ENCODE measurements at regions not wholly inside any gene's neighbourhood (a gene's known extent, or its start where the extent isn't known, plus 50 kb on each side); places are given as distances from the start of the nearest gene placed in this dataset.
A peak's percentile ranks its signal among the peaks of the same experiment; 100 is the strongest.

DNA sequence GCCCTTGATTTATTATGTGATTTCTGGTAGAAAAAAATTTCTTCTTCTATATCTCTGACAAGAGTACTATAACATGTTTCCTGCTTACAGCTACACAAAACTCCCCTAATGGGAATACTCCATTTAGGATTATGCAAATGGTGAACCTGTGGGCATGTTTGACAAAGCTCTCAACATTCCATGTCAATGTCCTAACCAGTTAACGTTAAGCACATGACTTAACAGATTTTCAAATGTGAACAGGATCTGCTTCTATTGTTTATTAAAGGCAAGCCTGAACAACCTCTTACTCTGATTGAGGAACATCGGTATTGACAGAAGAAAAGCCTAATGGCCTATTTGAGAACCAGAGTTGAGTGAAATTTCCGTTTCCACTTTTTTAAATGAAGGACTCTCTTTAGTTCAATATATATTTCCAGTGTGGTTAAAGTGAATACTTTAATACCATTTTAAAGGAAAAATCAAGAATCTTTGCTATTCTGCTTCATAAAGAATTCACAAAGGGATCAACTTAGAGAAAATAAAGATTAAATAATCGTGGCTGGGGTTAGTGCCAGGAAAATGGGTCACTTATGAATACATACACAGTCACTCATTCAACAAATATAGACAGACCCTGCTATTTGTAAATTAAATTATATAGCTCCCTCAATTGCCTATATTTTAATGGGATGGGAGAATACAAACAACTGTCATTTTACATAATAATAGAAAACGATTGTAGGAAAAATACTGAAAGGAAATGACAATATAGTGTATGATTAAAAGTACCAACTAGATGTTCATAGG, 300.3 kb upstream of the CBLB start:
- DNase-seq (ENCODE audit: low spot score) (no peak), FAIRE-seq (no peak)

DNA sequence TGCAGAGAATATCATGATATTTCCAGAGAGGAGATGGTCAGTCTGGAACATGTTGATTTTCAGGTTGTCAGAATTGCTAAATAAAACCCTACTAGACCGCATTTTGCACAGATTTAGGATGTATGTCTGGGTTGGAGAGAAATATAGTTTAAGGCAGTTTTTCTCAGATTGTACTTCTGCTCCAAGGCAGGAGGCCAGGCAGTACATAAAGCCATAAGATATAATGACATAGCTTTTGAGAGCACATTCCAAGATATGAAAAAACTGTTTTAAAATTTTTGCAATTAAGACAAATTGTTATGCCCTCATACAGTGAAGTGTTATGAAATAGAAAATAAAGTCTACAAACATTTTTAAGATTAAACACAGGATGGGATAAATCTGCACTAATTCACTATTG, 301.8 kb upstream of the CBLB start:
- DNase-seq (ENCODE audit: low spot score), result no peak
- FAIRE-seq, result no peak

DNA sequence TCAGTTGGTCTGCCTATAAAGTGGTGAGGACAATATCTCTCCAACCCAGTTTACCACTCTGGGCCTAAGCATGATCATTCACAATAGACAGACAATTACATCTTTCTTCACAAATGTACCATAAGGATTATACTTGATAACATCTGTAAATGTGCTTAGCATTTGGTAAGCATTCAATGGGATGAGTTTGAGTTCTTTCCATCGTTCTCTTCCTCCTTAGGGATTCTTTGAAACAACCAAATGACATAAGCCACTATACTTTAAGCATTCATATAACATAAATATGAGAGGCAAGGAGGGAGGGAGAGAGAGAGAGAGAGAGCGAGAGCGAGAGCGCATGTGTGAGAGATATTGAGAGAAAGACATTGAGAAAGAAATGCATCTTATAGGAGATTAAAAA, 303.3 kb upstream of the CBLB start:
- DNase-seq (ENCODE audit: low spot score) (no peak), FAIRE-seq (no peak)

DNA sequence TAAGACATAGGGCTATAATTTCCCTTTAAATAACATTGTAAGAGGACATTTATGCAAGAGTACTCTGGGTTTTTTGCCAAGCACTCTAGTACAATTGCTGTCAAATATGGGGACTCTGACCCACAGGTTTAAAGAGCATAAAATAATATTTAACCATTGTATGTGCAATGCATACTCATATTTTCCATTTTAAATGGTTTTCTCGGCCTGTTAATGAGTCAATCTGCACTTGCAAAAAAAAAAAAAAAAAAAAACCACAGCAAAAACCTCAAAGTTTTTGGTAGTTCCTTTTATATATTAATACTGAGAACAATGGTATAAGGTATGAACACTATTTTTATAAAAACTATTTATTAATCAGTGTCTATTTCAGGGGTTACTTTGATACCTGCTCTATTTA, 304.0 kb upstream of the CBLB start:
- DNase-seq (ENCODE audit: low spot score) (no peak), FAIRE-seq (peak; percentile 44)

DNA sequence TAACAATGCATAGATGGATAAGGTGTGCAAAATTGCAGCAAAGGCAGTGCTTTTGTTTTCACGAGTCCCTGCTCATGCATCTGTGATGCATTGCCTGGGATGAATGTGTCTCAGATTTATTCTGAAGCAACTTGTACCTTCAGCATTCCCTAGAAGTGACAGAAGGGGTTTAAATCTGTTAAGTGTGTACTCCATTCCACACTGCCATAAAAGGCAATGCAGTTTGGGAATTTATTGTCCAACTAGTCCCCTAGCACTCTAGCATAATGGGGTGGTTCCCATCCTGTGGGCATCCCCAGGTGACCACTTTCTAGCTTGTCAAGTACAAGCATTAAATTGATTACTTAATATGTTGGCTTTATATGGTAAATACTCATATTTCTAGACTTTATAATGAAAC, 306.5 kb upstream of the CBLB start:
- DNase-seq (ENCODE audit: low spot score) (no peak), FAIRE-seq (no peak)

DNA sequence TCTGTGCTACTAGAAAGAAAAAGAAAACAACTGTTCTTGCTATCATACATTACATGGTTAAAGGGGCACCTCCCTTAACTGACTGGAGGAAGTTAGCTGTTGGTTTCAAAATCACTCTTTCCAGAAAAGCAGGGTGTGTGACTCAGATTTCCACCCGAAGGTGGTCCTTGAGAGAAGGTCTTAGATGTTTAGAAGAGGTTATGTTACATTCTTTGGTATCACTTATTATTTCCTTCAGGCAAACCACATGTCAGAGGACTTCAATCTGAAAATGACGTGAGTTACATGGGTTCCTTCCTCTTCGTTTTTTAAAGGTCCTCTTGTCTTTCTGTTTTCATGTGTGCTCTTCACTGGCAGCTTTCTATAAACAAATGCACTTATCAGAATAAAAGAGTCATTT, 307.9 kb upstream of the CBLB start:
- FAIRE-seq (no peak), DNase-seq (ENCODE audit: low spot score) (no peak)

DNA sequence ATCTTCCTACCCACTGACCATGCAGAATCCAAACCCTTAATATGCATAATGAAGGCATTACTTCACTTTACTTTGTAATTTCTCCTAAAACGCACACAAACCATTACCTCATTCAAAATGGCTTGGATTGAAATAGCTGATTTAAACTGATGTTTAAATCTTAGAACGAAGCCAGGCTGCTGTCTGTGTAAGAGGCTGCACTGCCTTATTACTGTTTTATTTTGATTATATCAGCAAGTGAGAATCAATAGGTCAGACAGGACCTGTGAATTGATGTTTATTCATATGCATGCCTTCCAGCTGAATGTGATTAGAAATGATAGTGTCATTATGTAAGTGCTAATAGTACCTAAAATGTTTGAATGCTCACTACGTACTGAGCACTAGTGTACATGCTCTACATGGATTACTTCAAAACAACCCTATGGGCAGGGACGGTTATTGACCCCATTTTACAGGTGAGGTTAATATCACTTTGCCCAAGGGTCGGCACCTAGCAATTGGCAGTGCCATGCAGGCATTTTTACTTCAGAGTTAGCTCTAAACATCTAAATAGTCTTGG, 314.2 kb upstream of the CBLB start:
- DNase-seq (ENCODE audit: low spot score), result no peak
- FAIRE-seq, result no peak

DNA sequence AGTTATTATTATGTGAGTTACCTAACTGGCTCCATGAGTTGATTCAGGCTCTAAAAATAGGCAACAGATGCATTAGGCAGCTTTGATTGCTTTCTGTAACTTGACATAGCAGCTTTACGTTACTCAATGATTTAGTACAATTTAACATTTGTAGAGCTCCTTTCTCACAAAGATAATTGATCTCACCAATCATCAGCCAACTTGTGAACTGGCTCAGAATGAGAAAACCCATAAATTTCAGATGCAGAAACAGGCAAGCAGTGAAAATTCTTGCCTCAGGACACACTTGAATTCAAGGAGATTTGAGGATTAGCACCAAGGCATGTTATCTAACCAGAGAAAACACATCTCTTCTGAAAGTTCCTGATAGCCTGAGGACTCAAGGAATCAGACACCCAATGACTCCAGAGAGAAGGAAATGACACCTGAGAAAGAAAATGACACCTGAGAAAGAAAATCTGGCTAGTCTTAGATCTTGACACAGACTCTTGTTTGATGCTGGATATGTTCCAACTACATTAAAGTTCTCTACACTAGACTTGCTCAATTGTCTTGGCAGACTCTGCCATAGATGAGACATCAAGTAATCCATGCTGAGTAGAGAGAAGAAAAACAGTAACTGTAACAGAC, 315.1 kb upstream of the CBLB start:
- DNase-seq (ENCODE audit: low spot score) (no peak), FAIRE-seq (no peak)

DNA sequence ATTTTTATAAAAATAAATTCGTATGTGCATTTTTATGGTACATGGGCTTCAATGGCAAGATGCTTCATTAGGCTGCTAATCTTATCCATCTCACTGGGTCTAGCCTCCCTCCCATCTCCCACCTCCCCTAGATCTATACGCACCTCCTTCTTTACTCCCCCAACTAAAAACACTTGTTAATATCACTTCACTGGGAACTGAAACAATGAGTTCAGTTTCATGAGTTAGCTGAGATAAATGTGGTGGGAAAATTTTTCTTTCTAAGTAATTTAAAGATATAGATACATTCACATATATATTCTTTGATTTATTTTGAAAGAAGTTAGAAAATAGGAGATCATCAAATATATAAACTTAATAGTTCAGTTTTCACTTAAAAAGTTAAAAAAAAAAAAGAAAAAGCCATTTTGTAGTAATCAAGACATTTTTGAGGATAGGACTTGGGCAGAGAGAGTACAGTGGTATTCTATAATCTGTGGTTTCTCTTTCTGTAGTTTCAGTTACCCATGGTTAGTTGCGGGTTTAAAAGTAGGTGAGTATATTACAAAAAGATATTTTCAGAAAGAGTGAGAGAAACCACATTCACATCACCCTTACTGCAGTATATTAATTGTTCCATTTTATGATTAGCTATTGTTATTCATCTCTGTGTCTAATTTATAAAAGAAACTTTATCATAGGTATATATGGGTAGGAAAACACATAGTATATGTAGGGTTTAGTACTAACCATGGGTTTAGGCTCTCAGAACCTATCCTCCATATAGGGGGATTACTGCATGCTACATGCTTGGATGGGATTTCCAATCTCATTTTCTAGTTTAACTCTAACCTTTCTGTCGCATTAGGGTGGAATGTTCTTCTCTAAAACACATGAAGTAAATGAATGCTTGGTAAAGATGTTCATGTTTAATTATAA, 316.0 kb upstream of the CBLB start:
- DNase-seq (ENCODE audit: low spot score) (no peak), FAIRE-seq (no peak)

DNA sequence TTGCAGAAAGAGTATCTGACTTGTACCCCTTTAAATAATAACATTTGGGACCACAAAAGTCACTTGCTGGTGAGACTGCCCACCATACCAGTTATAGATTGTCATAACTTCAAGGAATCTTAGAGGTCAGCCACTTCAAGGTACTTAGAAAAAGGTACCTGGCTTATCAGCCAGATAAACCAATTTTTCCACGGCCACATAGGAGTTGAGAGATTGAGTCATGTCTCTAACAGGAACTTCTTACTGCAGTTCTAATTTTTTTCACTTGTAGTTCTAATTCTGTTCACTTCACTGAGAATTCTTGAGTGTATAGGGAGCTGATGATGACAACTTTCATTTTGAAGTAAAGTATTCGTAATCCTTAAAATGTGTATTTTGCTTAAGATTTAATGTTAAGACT, 317.1 kb upstream of the CBLB start:
- no peak for DNase-seq (ENCODE audit: low spot score)
- no peak for FAIRE-seq

DNA sequence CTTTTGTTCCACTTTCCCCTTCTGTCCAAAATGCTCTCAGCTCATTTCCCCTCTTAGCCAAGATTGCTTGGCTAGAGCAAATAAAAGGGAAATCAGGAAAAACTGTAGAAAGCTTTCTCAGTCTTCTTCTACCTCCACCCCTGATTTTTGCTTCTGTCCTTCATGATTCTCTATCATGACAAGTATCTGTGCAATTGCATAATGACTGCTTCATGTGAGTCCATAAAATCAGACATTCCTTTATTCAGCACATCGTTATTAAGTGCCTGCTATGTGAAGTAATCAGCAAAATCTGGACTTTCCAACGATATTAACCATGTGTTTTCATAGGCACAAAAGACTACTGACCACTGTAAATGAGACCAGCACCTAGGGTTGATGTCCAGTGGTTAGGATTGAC, 321.5 kb upstream of the CBLB start:
- DNase-seq (ENCODE audit: low spot score) (no peak), FAIRE-seq (no peak)

DNA sequence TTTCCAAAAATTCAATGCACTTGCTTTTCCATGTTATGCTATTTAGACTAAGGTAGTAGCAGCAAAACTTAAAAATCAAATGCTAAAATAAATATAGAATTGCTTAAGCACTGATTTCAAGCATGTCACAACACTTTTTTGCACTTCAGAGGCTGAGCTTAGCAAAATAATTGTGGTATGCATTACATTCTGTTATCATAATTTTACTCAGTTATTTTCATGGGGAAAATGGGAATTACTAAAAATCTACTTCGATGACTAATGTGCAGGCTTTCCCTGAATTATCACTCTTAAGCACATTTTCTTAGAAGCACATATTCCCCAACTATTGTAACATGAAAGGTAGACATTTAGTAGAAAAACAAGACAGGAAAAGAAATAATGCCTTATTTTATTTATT, 322.4 kb upstream of the CBLB start:
- no peak for FAIRE-seq

DNA sequence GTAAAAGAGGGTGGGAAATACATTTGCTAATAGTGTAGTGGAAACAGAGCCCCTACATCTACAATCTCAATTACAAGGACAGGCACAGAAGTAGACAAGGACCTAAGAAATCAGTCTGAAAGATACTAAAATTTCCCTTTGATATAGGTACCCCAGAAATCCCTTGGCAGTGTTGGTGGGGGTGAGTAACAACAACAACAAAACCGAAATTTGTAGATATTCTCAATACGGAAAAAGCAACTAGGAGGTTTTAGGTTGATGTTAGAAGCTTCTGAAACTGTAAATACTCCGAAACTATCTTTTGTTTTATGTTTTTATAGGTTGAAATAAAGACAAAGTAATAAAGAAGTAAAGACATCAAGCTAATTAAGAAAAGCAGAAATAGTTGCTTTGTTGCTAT, 323.1 kb upstream of the CBLB start:
- FAIRE-seq (no peak), DNase-seq (ENCODE audit: low spot score) (no peak)

More for the DNA sequence above, 322.4 kb upstream of the CBLB start:
- DNase-seq (ENCODE audit: low spot score), result no peak

DNA sequence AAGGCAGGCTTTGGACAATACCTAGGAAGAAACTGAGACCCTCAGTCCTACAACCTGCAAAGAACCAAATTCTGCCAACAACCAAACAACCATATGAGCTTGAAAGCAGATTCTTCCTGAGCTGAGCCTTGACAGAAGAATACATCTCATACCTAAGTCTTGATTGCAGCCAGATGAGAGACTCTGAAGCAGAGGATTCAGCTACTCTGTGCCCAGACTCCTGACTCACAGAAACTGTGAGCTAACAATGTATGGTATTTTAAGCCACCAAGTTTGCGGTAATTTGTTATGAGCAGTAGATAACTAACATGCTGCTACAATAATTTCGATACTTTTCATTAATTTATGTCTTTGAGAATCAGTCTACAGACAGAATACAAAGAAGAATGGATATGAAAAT, 325.1 kb upstream of the CBLB start:
- no peak for FAIRE-seq
- DNase-seq (ENCODE audit: low spot score), result no peak

DNA sequence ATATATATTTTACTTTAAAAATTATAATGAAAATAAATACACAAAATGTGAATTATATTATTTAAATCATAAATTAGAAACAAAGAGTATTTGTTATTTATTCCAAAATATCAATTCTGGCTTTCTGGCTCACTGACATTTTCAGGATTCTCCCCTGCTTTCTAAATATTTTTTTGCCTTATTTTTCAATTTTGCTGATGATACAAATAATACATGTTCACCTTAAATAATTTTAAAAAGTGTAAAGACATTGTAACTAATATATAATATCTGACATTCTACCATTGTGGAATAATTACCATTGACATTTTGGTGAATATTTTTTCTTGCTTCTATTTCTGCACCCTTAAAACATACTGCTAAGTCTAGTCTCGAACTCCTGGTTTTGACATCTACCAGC, 325.9 kb upstream of the CBLB start:
- FAIRE-seq (peak; percentile 7), DNase-seq (ENCODE audit: low spot score) (no peak)

DNA sequence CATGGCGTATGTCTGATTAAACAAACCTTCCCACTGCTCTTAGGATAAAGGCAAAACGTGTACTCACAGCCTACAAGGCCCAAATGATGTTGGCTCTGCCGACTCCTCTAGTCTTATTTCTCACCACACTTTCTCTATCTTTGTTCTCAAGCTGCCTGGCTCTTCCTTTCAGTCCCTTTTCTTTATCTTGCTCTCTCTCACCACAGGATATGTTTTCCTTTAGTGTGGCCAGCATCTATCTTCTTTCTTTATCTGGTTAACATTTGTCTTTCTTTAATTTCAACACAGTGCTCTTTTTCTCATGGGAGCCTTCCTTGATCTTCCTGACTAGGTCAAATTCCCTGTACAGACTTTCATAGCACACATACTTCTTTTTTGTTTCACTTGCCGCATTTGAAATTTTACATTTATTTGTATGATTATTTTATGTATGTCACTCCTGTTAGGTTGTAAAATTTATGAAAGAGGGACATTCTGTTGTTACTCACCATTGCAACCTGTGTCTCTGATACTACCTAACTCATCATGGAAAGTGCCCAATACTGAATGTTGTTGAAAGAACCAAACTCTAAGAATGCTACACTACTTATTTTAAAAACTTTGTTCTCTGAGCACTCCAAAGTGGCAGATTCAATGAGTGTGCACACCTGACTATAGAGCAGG, 328.9 kb upstream of the CBLB start:
- DNase-seq (ENCODE audit: low spot score) (no peak), FAIRE-seq (no peak)

DNA sequence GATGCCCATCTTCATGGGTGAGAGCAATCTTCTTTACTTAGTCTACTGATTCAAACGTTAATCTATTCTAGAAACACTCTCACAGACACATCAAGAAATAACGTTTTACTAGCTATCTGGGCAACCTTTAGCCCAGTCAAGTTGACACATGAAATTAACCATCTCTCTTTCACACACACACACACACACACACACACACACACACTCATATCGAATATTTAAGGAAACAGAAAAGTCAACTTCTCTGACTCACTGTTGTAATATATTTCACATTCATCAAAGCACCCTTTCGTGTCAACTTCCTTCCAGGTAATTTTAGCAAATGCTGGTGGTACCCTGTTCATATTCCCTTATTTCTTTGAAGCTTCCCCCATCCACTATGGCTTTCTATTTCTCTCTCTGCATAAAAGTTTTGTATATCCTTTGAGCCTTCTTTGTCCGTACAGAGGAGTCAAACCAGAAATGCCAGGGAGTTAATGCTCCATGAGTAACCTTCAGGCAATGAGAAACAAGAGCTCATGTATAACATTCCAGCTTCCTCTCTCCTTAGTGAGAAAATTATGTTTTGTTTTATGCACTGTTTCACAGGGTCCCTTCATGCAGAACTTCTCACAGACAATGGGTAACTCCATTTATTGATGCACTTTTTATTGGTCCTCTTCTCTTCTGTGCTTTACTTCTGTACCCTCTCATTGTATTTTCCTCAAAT, 335.5 kb upstream of the CBLB start:
- DNase-seq (ENCODE audit: low spot score) (no peak), FAIRE-seq (no peak)

DNA sequence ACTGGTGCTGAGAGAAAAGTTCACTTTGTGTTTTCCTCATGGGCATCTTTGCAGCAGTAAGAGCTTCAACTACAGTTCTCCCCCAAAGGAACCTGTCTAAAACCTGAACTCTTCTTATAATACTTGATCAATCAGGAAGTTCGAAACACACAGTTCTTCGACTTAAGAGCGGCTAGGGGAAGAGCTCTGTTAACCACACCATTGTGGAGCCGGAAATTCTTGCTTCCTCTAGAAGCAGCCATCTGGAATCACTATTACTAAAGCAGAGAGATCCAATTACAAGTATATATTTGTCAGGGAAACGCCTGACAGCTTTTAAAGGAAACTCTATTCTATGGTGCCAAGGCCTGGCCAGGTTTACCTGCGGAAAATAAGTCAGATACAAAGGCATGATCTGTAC, 337.3 kb upstream of the CBLB start:
- FAIRE-seq, result no peak
- no peak for DNase-seq (ENCODE audit: low spot score)

DNA sequence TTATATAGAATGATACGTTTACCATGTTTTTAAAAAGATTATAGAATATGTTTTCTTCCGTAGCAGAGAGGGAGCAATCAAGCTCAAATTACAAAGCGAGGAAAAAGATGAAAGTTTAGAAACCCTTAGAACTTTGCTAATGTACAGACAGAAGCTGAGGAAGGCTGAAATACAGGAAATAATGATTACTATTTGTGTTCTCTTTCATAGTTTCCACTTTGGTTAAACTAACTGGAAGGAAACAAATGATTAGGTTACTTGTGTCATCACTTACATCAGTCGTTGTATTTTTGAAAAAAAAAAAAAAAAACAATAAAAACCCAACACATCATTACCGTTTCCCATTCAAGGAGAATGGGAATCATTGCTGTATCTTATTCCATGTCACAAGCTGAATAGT, 337.8 kb upstream of the CBLB start:
- FAIRE-seq (no peak), DNase-seq (ENCODE audit: low spot score) (no peak)

DNA sequence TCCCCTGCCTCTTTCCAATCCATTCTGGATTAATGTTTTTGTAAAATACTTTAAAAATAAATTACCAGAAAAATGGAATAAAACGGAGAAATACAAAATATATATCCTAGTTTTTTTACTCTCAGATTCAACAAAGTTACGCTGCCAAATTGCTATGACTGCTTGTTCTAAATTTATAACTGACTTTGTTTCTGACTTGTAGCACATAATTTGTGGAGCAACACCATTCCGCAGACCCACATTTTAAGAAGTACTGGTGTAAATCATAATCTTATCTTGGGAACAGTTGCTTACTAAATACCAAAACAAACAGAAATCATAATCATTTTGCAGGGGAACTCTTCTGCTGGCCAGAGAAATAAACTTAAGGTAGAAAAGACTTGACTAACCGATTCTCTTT, 339.4 kb upstream of the CBLB start:
- FAIRE-seq (no peak), DNase-seq (ENCODE audit: low spot score) (no peak)

DNA sequence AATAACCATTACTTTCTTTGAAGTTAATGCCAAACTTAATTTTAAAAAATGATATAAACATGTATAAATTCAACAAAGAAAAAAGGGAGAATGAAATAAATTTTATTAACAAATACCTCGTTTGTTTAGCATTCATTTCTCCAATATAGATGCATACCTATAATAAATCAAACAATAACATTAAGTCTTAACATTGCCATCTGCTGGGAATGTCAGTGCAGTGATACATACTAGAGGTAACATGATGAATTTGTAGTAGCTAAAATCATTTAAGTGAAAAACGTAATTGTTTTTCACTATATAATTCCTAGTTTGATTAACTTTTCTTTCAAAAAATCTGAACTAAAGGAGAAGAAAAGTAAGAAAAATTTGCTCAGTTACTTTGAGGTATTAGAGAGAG, 340.2 kb upstream of the CBLB start:
- no peak for DNase-seq (ENCODE audit: low spot score)
- peak; percentile 49 for FAIRE-seq
